Smooth muscle cell of the brain vasculature (primary cell): ENCODE measurements at regions not wholly inside any gene's neighbourhood (a gene's known extent, or its start where the extent isn't known, plus 50 kb on each side); places are given as distances from the start of the nearest gene placed in this dataset.

ENCODE experiments used
- DNase-seq: peaks from one replicate; pipeline ENCODE4 v3.0.0-alpha.2; 2012; ENCODE audit warnings: low read depth, low spot score

DNA sequence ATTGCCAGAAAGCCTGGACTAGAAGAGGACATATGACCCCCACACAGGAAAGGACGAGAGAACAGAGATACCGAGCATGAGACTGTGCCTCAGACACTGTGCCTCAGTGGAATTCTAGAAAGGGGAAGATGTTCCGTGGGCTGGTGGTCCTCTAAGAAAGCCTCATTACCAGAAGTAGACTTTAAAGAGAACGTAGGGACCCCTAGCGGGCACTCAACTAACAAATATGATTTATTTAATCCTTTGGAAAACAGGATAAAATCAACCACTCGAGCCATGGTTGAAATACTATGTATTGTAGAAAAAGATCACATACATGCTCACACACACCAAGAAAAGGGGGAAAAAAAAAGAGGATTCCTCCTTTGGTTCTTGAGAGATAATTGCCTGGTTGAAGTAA is 701.2 kb upstream of the SORCS1 start:
- DNase-seq = no peak

DNA sequence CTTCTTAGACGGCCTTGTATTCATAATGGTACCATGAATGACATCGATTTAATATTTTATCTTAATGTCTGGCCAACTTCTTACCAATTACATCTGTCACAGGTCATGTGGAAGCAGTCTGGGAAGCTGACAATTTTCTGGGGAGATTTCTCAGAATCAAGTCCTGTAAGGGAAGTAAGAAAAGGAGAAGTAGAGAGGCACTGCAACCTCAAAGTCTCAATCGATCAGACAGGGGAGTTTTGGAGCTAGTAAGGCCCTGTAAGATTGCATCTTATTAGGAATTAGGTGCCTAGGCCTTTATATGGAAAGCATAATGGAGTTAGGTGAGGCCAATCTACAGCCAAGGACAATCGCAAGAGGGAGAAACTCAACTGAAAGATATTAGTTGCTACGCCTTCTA is 694.6 kb upstream of the SORCS1 start:
- DNase-seq = no peak

DNA sequence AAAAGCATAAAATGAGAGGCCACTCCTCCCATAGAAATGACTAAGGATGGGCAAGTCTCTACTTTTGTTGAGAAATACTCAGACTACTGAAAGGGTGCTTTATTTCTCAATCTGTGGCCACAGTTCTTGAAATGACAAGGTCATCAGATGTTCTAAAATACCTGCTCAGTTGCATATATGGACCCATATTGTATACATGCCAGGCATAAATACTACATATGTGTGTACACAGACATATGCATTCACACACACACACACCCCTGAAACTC is 691.5 kb upstream of the SORCS1 start:
- no peak for DNase-seq

DNA sequence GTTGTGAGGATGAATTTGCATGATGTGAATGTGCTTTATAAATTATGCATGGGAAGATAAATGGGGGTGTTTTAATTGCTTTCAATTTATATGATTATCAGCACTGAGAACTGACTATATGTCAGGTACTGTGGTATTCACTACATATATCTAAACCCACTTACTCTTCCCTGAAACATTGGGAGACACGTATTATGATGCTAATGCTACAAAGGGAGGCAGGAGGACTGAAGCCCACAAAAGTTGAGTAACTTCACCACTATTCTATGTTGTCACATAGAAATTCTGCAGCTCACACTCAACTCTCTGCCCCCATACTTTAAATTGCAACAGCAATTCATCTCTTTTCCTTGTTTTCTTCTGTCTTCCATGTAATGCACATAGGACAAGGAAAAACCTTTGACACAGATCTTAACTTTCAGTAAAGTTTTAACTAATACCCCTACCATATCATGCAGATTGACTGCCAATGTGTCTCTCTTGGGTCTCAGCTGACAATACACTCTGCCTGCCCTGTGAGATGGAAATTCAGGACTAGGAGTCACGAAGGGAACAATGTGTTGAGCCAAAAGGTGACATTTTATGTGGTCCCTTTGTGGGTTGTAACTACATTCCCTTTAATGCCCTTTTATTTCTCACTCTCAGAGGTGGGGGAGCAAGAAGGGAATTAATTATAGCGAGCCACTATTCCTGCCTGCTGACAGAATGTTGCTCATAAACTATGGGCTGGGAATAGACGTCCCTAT is 691.0 kb upstream of the SORCS1 start:
- no peak for DNase-seq

DNA sequence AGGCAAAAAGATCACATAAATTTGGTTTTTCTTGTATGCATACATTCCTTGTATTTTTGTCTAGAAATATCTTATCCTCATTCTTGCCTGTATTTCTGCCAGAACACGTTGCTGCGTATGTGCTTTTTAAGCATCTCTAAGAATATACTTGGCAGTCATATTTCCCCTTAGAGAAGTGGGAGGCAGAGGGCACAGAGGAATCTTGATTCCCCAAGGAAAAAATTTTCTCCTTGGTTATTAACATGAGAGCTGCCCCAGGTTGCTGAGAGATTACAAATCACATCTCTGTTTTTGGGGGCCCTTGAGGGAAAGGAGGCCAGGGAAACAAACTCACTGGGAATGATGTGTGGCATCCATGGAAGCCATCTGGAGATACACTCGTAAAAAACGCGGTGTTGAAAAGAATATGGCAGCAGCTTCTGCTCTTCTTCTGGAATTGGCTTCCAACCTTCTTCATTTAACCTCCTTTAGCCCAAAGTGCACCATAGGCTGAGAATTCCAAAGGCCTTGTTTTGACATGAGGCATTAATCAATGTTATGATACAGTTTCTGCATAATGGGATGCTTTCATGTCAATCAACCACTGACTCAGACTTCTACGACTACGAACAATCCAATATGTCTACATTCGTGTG is 684.3 kb upstream of the SORCS1 start:
- DNase-seq = no peak

DNA sequence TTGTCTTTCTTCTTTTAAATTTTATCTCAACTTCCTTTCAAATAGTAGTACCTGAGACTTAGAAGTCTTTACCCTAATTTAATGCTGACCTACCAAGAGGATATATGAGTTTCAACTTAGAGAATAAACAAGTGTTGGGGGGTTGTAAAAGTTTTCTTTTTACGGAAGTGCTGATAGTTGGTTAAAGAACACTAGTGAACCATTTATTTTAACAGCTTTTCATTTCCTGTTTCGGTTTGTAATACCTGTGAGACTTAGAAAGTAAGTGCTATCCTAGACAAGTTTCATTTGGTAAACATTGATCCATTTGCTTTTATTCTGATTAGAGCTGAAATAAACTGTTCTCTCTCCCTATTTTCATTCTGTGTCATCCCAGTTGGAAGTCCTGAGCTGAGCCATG is 683.1 kb upstream of the SORCS1 start:
- DNase-seq = no peak

DNA sequence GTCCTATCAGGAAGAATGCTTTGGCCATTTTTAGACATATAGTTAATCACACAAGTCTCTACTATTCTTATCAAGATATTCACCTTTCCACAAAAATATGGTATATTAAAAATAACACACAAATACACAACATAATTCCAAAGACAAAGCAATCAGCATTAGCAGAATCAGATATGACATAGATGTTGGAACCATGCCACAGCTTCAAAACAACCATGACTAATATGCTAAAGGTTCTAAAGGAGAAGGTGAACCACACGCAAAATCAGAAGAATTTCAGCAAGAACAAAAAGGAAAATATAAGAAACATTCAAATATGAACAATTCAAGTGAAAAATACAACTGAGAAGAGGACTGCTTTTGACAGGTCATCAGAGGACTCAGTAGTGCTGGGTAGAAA is 670.2 kb upstream of the SORCS1 start:
- DNase-seq = no peak

DNA sequence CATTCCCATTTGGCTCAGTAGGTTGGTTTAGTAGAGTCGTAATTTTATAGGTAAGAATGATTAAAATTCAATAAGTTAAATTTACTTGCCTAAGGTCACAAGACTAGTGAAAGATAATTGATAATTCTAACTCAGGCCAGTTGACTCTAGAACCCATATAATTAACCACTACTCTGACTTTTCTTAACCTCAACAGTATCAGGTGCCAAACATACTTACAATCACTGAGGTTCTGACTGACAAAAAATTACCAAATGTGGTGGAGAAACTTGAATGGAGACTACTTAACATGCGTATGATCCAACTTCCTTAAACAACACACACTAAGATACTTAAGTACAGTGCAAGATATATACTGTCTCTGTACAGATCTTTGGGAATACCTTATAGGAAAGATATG is 667.3 kb upstream of the SORCS1 start:
- no peak for DNase-seq

DNA sequence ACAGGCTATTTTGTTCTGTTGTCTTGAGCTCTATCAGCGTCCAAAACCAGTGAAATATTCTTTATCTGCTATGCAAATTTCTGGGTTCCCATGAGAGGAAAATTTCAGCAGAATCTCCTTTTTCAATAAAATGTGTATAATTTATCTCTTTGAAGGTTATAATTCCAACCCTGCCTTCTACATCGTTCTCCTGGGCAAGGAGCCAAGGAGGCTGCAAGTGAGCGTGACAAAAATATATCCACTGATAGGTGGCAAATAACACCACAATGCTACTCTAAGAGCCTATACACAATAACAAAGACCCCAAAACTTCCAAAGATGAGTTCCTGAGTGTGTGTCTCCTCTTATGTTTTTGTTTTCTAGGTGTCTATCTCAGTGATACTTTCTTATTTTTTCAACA is 664.7 kb upstream of the SORCS1 start:
- DNase-seq = no peak

DNA sequence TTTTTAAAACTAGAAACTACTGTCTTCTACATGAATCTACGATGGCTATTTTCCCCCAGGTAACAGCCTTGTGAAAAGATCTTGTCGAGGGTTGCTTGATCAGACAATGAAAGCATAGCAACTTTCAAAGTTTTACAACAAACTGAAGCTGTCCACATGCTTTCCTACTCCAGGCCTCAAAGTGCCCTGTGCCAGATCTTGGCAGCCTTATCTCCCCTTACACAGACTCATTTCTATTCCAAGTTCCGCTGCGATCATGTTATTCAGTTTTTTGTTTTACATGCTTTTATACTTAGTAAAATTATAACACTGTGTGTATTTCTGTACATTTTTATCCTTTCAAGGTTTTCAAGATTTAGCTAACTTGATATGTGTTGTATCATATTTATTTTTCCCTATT is 661.7 kb upstream of the SORCS1 start:
- DNase-seq = no peak

DNA sequence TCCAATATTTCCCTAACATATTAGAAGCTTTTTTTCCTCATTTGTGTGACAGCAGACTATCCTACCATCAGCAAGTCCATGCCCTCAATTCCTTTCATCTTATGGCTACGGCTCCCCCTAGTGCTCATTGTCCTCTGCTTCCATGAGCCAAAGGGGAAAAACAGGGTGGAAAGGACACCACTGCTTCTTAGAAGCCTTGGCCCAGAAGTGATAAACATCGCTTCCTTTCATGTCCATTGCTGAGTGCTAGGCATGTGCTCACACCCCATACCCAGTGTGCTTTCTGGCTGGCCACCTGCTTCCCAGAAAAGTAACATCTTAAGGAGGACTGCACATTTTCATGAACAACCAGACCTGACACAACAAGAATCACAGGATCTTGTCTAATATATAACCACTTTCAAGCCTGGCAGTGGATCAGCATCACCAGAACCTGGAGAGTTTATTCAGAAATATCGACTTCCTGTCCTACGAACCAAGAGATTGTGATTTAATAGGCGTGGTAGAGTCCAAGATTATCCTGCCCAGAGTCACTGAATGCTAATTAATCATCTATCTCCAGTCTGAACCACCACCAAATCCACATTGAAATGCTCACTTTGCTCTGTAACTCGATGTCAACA is 650.5 kb upstream of the SORCS1 start:
- DNase-seq = no peak

DNA sequence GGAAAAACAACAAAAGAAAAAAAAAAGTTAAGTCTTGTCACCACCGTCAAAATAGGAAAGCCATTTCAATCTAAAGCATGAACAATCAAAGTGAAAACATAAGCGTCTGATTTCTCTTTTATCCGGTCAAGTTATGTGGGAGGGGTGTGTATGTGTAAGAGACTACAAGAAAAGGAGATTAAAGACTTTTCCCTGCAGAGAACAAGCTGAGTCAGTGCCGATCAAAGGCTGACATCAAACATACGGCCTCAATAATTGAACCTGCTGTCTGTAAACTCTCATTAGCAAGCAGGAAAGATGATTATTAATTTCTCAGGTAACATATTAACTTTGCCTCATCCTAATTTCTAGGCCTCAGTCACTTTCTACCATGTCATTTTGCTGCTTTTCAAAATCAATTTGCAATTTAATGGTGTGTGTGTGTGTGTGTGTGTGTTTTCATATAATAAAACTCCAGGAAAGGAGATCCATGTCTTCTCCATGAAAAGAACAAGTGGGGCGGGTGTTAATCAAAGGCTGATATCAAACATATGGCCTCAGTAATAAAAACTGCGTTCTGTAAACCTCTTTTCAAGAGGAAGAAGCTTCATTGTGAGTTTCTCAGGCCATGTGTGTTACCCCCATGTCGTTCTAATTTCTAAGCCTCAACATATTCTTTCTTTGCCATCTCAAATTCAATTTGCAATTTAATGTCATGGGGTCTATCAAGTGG is 649.1 kb upstream of the SORCS1 start:
- no peak for DNase-seq

DNA sequence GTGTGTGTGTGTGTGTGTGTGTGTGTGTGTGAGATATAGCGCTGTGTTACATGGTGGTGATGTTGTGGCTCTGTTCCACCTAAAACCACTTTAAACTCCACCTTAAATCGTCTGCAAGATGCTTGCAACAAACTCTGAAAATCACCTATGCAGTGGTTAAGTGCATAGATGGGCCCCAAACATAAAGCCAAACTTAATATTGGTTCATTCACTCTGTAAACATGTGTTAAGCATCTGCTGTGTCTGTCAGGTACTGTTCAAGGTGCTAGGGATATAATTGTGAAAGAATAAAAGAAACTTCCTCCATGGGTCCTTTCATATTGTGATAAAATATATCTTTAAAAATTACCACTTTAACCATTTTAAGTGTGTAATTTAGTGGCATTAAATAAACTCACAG is 645.4 kb upstream of the SORCS1 start:
- no peak for DNase-seq

DNA sequence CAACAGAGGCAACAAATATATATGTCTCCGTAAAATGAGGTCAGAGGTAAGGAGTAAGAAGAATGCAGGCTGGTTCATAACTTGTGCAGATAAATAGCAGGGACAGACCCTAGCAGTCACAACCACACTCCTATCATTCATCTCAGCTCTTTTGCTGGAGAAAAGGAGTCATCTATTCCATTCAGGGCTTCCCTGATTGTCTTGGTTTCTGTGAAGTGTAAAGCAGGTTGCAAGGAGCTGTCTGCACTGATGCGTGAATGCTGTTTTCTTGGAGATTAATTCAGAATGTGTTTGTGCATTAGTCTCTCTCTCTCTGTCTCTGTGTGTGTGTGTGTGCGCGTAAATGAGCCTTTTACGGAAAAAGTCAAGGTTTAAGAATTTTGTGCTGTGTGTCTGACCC is 643.3 kb upstream of the SORCS1 start:
- DNase-seq = no peak

DNA sequence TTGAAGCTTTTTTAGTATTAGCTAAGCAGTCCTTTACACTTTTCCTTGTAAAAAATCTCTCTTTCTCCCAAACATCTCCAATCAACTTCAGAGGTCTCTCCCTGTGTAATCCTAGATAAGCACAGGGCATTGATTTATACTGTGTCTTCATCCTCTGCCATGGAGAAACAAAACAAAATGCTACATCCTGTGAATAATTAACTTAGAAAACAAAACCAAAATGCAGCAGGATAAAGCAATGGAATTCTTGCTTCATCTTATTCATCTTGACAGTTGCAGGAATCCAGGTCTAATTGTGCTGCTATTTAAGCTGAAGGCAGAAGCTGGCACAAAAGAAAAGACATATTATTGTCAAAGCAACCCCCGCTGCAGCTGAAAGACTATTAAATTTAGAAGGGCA is 641.5 kb upstream of the SORCS1 start:
- no peak for DNase-seq

DNA sequence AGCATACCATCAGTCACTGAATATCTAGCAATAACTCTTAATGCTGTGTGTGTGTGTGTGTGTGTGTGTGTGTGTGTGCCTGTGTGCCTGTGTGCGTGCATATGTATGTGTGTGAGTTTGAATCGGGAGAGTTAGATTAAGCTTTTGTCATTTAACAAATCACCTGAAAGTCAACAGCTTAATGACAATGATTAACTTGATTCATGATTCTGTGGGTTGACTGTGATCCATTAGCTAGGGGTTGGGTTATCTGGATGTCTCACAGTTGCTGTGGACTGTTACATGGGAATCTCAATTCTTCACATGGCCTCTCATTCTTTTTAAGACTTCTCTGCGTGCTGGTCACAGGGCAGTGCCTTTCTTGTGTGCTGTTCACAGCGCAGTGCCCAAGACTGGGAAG is 639.0 kb upstream of the SORCS1 start:
- no peak for DNase-seq

DNA sequence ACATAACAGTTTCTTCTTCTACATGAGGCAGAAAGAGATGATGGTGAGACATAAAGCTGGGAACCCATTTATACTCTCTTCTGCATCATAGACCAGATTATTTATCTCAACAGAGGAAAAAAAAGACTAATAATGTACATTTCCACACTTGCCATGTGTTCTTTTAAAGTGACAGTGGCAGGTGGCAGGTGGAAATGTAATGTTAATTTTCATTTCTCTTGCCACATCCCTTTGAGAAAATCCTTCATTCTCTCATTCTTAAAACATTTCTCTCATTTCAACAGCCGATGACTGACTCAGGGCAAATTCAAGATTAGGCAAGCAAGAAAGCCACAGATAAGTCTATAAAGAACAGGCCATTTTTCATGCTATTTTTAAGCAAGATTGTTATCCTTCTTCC is 635.6 kb upstream of the SORCS1 start:
- no peak for DNase-seq

DNA sequence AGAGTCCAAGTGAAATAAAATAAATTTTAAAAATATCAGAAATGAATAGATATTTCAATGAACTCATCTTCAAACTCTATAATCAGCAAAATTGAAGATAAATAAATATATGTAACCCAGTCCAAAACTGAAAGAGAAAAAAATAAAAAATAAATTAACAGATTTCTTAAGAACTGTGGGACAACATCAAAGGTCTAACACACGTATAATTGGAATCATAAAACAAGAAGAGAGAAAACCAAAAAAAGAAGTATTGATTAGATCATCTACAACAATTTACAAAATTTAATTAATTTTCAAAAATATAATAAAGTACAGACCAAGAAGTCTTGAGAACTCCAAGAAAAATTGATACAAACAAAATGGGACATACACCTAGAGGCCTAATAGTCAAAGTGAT is 625.8 kb upstream of the SORCS1 start:
- no peak for DNase-seq

DNA sequence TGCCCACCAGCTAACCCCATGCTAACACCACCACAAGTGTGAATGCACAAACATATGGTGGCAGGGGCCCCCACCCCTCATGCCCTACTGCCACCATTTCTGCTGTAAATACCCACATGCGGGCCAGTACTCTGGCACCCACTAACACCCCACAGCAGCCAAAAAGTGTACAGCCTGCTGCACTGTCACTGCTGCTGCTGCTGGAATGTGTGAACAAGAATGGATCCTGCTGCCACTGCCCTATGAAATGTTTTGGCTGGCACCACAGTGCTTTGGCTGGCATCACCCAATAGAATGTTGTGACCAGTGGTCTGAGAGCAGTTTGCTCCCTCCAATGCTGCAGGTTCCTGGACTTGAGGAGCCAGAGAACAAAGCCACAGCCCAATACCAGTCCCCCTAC is 606.6 kb upstream of the SORCS1 start:
- DNase-seq = no peak

DNA sequence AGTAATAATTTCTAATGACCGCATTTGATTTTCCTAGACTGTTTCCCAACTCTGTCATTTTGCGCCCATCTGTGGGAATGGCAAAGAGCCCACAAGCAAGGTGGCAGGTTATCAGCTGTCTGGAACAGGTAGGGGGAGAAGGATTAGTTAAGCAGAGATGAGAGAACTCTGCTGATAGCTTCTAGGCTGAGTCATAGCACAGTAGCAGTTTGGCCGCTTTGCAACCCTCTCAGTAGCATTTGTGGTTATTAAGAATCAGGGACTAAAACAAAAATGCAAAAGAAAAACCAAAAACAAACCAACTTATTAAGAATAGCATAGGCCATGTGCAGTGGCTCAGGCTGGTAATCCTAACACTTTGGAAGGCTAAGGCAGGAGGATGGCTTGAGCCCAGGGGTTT is 602.7 kb upstream of the SORCS1 start:
- DNase-seq = no peak

DNA sequence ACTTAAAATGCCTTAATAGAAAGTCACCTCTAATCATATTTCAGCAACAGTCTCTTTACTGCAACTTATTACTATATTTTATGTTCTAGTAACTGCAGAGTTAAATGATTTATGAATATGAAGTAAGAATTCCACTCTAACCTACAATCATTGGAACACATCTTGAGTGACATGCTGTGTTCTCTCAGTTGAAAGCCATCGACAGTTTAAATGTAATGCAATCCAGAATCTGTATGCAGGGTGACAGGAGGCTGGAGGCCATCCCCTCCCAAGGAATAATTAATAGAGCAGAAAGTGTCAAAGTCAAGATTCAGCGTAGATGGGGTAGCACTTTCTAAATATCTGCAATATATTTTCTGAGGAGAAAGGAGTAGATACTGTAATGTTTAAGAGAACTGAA is 590.3 kb upstream of the SORCS1 start:
- DNase-seq = no peak

DNA sequence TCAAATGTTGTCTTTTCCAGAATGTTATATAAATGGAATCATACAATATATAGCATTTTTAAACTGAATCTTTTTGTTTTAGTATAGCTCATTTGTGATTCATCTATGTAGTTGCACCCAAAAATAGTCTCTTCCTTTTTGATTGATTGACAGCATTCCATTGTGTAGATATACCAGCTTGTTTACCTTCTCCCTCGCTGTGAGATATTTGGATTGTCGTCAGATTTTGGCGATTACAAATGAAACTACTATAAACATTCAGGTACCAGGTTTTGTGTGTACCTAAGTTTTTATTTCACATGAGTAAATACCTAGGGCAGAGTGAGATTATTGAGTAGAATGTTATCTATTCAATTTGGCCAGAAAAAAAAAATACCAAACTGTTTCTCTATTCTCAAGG is 584.7 kb upstream of the SORCS1 start:
- no peak for DNase-seq

DNA sequence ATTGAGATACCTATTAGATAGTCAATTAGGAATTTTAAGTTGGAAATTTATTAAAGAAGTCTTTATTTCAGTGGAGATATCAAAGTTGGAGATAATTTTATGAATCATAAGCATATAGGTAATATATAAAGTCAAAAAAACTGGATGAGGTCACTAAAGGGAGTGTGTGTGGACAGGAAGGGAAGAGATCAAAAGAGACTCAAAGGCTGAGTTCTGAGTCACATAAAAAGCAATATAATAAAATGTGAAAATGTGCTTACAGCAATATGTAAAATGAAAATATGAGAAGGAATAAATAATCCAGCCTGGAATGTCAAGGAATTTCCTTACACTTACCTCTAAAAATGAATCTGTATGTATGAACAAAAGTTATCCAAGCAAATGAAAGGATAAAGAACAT is 583.3 kb upstream of the SORCS1 start:
- no peak for DNase-seq
